DMS153 treated with DMSO at 0.1 percent for 48 hours (cell line): ENCODE measurements at regions not wholly inside any gene's neighbourhood (a gene's known extent, or its start where the extent isn't known, plus 50 kb on each side); places are given as distances from the start of the nearest gene placed in this dataset.
A peak's percentile ranks its signal among the peaks of the same experiment; 100 is the strongest.
"Not testable (repeated sequence)": the region's sequence is repeated elsewhere in the genome, so short reads cannot be mapped to it uniquely, and the experiment has no call there.

Source experiments
- DNase-seq: peaks from one replicate; lab custom pipeline; 2025; ENCODE audit not compliant: unreplicated experiment; lab: John Stamatoyannopoulos, UW

DNA sequence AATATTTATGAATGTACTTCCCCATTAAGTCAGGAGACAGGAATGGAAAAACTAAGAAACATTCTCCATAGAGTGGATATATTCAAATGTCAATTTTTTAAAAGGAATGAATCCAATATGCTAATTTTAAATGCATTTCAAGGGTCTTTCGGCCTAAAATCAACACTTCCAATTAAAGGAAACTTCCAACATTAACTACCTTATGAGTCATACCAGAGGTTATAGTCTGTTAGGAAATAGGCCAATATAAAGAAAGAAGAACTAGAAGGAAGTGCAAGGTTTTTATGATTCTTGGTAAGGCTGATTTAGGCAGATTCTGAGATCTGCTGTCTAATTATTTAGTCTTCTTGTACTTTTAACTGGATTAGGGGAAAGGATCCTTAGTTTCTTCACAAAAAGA is 260.1 kb upstream of the EDNRA start:
- no peak for DNase-seq

GRCh38 chr4:147222906-147223305 is 258.0 kb upstream of the EDNRA start:
- DNase-seq, result no peak

DNA sequence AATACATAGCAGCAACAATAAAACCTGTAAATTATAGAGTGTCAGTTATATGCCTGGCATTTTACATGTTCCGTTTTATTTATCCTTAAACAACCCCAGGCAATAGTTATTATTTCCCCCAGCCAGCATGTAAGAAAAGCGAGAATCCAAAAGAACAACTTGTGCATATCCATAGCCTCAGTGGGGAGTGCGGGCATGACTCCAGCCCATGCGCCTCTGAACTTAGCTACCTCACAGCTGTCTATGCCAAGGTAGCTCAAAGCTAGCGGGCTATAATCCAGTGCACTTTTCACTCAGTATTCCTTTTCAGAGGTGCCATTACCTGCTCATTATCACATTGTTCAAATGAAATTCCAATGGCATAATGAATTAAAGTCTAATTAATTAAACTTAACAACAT is 257.3 kb upstream of the EDNRA start:
- DNase-seq, result no peak

DNA sequence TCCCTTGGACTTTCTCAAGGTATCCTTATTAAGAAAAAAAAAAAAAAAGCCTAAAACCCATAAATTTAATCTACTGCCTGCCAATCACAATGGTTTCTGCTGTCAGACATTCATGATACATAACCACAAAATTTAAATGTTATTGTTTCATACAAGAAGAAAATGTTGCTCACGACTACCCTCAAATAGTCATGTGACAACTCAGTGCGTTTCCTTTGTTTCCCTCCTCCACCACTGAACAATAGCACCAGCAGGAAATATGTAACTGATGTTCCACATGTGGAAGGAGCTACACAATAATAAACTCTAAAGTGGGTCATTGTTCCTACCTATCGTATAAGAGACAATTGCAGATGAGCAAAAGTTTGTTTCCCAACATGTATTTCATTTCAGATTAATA is 244.1 kb upstream of the EDNRA start:
- DNase-seq, result no peak

DNA sequence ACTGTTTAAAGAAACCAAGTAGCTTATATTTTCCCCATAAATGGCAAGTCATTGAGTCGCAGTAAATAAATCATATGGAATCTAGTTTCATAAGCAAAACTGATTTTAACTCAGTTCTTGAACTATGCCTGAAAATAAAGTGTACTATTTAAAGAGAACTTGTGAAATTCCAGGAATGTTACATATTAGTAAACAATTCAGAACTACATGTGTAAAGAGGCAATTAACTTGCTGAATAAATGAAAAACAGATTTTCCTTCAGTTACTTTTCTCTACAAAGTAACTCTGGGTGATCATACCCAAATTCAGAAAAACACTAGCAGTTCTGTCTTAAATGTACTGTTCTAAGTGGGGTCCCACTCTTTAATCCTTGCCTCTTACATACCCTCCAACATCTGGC is 236.1 kb upstream of the EDNRA start:
- DNase-seq, result no peak

DNA sequence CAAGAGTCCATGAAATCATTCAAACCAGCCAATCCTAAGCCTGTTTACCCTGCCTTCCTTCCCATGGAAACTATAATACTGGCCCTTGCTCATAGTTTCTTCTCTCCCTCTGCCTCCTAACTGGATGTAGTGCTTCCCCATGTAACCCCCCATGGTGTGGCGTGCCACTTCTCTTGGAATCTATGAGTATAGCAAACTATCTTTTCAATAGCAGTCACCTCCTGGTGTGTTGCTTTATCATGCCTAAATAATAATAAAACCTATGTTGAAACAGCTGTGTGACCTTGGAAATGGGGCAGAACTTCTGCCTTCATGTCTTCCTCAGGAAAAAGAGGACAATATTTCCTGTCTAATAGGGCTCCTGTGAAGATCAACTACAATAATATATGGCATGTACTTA is 234.8 kb upstream of the EDNRA start:
- no peak for DNase-seq

- not testable (repeated sequence) for DNase-seq
Measured at GRCh38 chr4:147246528-147246927, 234.4 kb upstream of the EDNRA start.

DNA sequence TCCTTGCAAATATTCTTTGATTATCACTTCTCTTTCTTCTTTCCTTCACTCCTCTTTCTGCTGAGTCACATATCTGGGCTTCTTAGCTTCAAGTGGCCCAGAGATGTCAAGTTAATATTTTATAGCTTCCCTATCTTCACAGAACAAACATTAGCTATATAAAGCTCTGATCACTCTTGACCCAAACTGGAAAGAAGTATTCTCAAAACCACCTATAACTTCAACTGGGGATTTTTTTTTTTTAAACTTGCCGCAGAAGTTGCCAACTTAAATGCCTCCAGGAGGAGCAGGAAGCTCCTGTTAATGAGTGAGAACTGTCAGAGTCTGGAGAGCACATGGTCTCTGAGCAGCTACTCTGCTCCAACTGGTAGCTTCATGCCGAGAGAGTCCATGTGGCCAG is 233.3 kb upstream of the EDNRA start:
- no peak for DNase-seq

GRCh38 chr4:147250062-147250461 is 230.8 kb upstream of the EDNRA start:
- no peak for DNase-seq

GRCh38 chr4:147255268-147255667 is 225.6 kb upstream of the EDNRA start:
- not testable (repeated sequence) for DNase-seq

- not testable (repeated sequence) for DNase-seq
Measured at GRCh38 chr4:147259271-147259670, 221.6 kb upstream of the EDNRA start.

- DNase-seq, result no peak
Measured at GRCh38 chr4:147284256-147284835, 196.6 kb upstream of the EDNRA start.

GRCh38 chr4:147284935-147285334 is 196.0 kb upstream of the EDNRA start:
- DNase-seq, result no peak

- no peak for DNase-seq
Measured at GRCh38 chr4:147285751-147286150, 195.1 kb upstream of the EDNRA start.

- DNase-seq, result no peak
Measured at GRCh38 chr4:147286846-147287587, 193.9 kb upstream of the EDNRA start.

- no peak for DNase-seq
Measured at GRCh38 chr4:147287588-147287890, 193.4 kb upstream of the EDNRA start.

DNA sequence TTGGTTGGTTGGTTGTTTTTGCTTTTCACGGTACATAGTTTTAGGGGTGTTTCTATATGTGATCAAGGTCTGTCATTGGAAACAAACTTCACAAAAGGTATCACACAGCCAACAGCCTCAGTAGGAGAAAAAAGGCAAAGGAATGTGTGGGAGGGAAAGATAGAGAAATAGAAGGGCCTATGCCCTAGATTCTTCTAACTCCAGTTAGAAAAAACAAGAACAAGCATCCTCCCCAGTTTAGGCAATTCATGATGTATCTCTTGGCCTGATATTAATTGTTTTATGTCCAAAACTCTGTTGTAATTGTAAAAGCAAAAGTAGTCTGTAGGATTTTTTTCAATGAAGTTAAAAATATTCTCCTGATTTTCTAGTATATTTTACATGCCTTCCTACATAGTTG is 192.4 kb upstream of the EDNRA start:
- DNase-seq, result no peak

DNA sequence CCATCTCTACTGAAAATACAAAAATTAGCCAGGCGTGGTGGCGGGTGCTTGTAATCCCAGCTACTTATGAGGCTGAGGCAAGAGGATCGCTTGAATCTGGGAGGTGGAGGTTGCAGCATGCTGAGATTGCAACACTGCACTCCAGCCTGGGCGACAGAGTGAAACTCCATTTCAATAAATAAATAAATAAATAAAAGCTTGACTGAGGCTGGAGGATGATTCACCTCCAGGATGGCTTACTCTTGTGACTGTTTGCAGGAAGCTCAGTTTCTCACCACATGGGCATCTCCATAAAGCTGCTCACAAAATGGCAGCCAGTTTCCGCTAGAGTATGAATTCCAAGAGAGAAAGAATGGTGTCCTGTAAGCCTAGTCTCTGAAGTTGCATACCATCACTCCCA is 191.7 kb upstream of the EDNRA start:
- DNase-seq, result no peak

- DNase-seq, result peak; percentile 10
Measured at GRCh38 chr4:147292604-147293313, 188.1 kb upstream of the EDNRA start.

- not testable (repeated sequence) for DNase-seq
Measured at GRCh38 chr4:147293314-147293677, 187.6 kb upstream of the EDNRA start.

GRCh38 chr4:147299205-147299604 is 181.7 kb upstream of the EDNRA start:
- DNase-seq, result no peak

DNA sequence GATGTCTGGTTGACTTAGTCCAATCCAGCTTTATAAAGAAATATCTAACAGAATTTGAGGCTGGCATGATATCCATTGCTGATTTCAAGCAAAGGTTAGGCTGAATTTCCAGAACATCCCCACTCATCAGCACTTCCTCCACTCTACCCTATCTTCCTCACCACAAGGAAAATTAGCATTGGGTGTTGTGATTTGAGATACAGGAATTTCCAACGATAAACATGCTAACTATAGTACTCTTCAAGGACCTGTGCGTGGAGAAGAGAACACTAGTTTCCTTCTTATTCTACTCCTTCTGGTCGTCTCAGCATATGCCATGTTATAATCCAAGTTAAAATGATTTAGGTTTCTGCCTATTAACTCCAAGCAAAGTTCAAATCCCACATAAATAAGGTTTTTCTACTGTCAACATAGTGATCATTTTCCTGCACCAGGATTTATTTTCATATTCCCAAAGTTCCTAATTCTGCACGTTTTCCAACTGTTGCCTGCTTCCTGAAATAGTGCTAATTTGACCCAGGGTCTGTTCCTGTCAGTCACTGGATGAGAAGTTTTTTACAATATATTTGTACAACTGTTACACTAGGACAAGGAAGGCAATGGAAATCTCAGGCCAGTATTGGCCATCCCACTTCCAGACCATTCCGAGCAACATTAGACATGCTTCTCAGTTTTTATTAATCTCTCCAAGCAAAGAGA is 177.6 kb upstream of the EDNRA start:
- DNase-seq, result no peak
